AG04449 (cell line): ENCODE measurements at regions not wholly inside any gene's neighbourhood (a gene's known extent, or its start where the extent isn't known, plus 50 kb on each side); places are given as distances from the start of the nearest gene placed in this dataset.
"Not testable (repeated sequence)": the region's sequence is repeated elsewhere in the genome, so short reads cannot be mapped to it uniquely, and the experiment has no call there.

Source experiments
- CTCF ChIA-PET: fragments of 350-600 bp; formaldehyde crosslinking; extraction: SDS; loops from one replicate; lab custom pipeline; 2021; ENCODE audit warnings: antibody characterized with exemption; lab: Yijun Ruan, JAX
- POLR2A ChIA-PET: fragments of 400-600, 350-600 bp; formaldehyde crosslinking; extraction: SDS; loops from one replicate; lab custom pipeline; 2020; ENCODE audit warnings: antibody characterized with exemption, inconsistent platforms; lab: Yijun Ruan, JAX
- DNase-seq: peaks from one replicate; pipeline ENCODE4 v3.0.0-alpha.2; 2010; ENCODE audit warnings: low read depth, low spot score
- H3K4me3 ChIP-seq: 2 replicates; pipeline ENCODE4 v1.5.1; 2011; ENCODE audit warnings: low read depth, mild to moderate bottlenecking, control low read depth, low read length
- CTCF ChIP-seq: IDR thresholded peaks from one replicate; pipeline ENCODE4 v1.5.1; 2011; ENCODE audit warnings: mild to moderate bottlenecking, moderate library complexity, low read length, control low read depth, inconsistent platforms; ENCODE audit not compliant: insufficient read depth; ENCODE audit errors: missing control alignments

- DNase-seq, result no peak
- CTCF ChIA-PET, result interaction anchor here (0.8 to 3.8 kb wide), 13 partner anchors 8 to 468 kb away, joined by 3 to 17 read pairs (median 4); no protein-coding TSS in a partner anchor
- POLR2A ChIA-PET, result no interaction called here
- no peak overlapping the region for H3K4me3 ChIP-seq
- TF ChIP-seq CTCF, result no peak
These were observed 76.7 kb upstream of the EN2 start for GRCh38 chr7:155380976-155381851.

GRCh38 chr7:155381852-155382801 is 75.8 kb upstream of the EN2 start:
- CTCF ChIA-PET, result interaction anchor here (1.3 kb wide), 1 partner anchor 469 kb away, joined by 4 read pairs; no protein-coding TSS in a partner anchor

GRCh38 chr7:155382802-155383171 is 75.1 kb upstream of the EN2 start:
- TF ChIP-seq CTCF, result no peak
- POLR2A ChIA-PET, result no interaction called here
- no peak overlapping the region for H3K4me3 ChIP-seq
- CTCF ChIA-PET, result interaction anchor here (1.5 kb wide), 1 partner anchor 38 kb away, joined by 4 read pairs; no protein-coding TSS in a partner anchor
- DNase-seq, result no peak

More at GRCh38 chr7:155381852-155382801, 75.8 kb upstream of the EN2 start:
- no peak for DNase-seq
- POLR2A ChIA-PET, result no interaction called here
- TF ChIP-seq CTCF, result no peak
- H3K4me3 ChIP-seq, result no peak overlapping the region

- DNase-seq, result no peak
- POLR2A ChIA-PET, result no interaction called here
- no peak overlapping the region for H3K4me3 ChIP-seq
- TF ChIP-seq CTCF, result no peak
- CTCF ChIA-PET, result interaction anchor here (0.6 to 1.5 kb wide), 3 partner anchors 12 to 456 kb away, joined by 3 to 4 read pairs (median 3); no protein-coding TSS in a partner anchor
These were observed 74.0 kb upstream of the EN2 start for GRCh38 chr7:155383756-155384491.

- ChIA-PET POLR2A (no interaction called here), CTCF (no interaction called here)
- no peak for DNase-seq
- TF ChIP-seq CTCF, result no peak
- H3K4me3 ChIP-seq, result no peak overlapping the region
These were observed 73.2 kb upstream of the EN2 start for GRCh38 chr7:155384751-155385150.

GRCh38 chr7:155385182-155385581 is 72.7 kb upstream of the EN2 start:
- CTCF ChIA-PET, POLR2A ChIA-PET, H3K4me3 ChIP-seq, DNase-seq: not testable (repeated sequence)
